ENCODE measurements at regions not wholly inside any gene's neighbourhood (a gene's known extent, or its start where the extent isn't known, plus 50 kb on each side); places are given as distances from the start of the nearest gene placed in this dataset.

DNA sequence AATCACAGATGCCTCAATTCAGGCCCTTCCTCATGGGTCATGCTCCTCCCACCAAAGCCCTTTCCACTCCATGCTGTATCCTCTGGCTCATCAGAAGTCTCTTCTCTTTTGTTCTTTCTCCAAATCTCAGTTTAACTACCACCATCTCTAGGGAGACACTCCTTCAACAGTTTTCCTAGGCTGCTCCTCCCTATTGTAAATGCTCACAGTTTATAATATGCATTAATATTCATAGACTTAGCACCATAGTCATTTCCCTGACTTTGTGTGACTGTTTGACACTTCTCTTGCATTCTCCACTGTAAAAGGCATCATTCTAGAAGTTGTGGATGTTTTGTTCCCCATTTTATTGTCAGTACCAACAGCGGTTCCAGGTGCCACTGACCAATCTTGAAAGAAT, 226.5 kb upstream of the PRSS1 start:
- TF ChIP-seq POLR2A (IDR thresholded peaks at IDR 0.05; ENCODE audit: low read depth, low read length), result no peak
- TF ChIP-seq TAF1 (IDR thresholded peaks at IDR 0.05; ENCODE audit: low read depth, low read length), result no peak
- no peak for TF ChIP-seq POU2F2 (IDR thresholded peaks at IDR 0.05; ENCODE audit: low read depth, low read length)
